ENCODE measurements at regions not wholly inside any gene's neighbourhood (a gene's known extent, or its start where the extent isn't known, plus 50 kb on each side); places are given as distances from the start of the nearest gene placed in this dataset.

DNA sequence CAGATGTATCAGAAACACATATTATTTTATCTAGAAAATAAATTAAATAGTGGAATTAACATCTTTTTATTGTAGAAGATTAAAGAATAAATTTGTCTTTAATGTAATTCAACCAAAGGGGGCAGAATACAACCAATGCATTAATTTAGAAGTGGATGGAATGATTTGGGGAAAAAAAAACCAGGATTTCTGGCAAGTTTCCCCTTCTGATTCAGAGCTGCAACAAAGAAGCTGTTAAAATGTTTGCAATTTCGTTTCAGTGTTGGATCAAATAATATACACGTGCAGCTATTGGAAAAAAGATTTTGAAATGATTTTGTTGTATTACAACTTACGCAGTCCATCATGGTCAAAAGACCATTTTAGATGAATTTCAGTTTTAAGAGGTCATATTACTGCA is 71.6 kb upstream of the ZNF280D start:
- Histone ChIP-seq H3K27me3 (ENCODE audit: insufficient read depth, low read length) (no peaks in the 10 kb centered on the region), H3K23ac (ENCODE audit: insufficient read length, low read depth, low read length) (no peak overlapping the region), H3K27ac (ENCODE audit: insufficient read length, low read depth, low read length) (no peak overlapping the region), H3K79me1 (ENCODE audit: insufficient read depth, low read depth, low read length, poor library complexity, severe bottlenecking) (no peaks in the 10 kb centered on the region), H3K79me2 (ENCODE audit: insufficient read depth, low read length) (no peaks in the 10 kb centered on the region), H2BK5ac (ENCODE audit: insufficient read length, low read length) (no peak overlapping the region), H3K4me2 (ENCODE audit: insufficient read depth, insufficient read length, low read length) (no peak overlapping the region), H4K91ac (ENCODE audit: insufficient read length, low read depth, low read length) (no peak overlapping the region), H2AFZ (ENCODE audit: low read length) (no peak overlapping the region), H3K4ac (ENCODE audit: low read depth, low read length) (no peak overlapping the region), H3K56ac (ENCODE audit: insufficient read length, low read depth, low read length) (no peak overlapping the region), H2AK5ac (ENCODE audit: insufficient read length, low read length) (no peak overlapping the region), H2BK20ac (ENCODE audit: low read depth, low read length, poor library complexity, severe bottlenecking) (no peak overlapping the region), H4K20me1 (ENCODE audit: control insufficient read depth, insufficient read depth, insufficient read length) (no peaks in the 10 kb centered on the region), H4K5ac (ENCODE audit: insufficient read length, low read depth, low read length) (no peak overlapping the region), H3T11ph (ENCODE audit: low read length) (no peak overlapping the region), H3K14ac (ENCODE audit: insufficient read depth, low read length) (no peak overlapping the region), H3K9me3 (ENCODE audit: control insufficient read depth, low read depth, low read length) (no peaks in the 10 kb centered on the region), H2BK12ac (ENCODE audit: insufficient read length, low read depth, low read length) (no peak overlapping the region), H4K8ac (replicated peaks; ENCODE audit: insufficient read length, low read depth, low read length) (no peak overlapping the region), H2BK120ac (ENCODE audit: low read depth, low read length, poor library complexity, severe bottlenecking) (no peak overlapping the region), H3K23me2 (ENCODE audit: insufficient read length, low read depth, low read length, poor library complexity, severe bottlenecking) (no peaks in the 10 kb centered on the region), H3K9ac (ENCODE audit: extremely low read depth, insufficient read length, low read length) (no peak overlapping the region), H2BK15ac (ENCODE audit: low read depth, low read length) (no peak overlapping the region), H3K4me1 (ENCODE audit: insufficient read depth, low read length) (no peaks in the 10 kb centered on the region; the same call in 1 of the 2 replicates), H3K18ac (ENCODE audit: insufficient read length, low read depth, low read length) (no peak overlapping the region)
- Mint-ChIP-seq H3K4me1 (no peaks in the 10 kb centered on the region), H3K9me3 (peaks cover 8 to 15% of the 10 kb centered on the region in 2 experiments; a peak in 3 of 5 replicates), H3K4me3 (no peak overlapping the region), H3K27ac (no peak overlapping the region), H3K36me3 (ENCODE audit: insufficient read depth in 1 of 3, low read depth in 3 of 3) (peaks cover 0 to 17% (median 6%) of the 10 kb centered on the region in 3 experiments; a peak in 2 of 7 replicates), H3K27me3 (ENCODE audit: low read depth) (no peaks in the 10 kb centered on the region)
- TF ChIP-seq, protein P1, sequence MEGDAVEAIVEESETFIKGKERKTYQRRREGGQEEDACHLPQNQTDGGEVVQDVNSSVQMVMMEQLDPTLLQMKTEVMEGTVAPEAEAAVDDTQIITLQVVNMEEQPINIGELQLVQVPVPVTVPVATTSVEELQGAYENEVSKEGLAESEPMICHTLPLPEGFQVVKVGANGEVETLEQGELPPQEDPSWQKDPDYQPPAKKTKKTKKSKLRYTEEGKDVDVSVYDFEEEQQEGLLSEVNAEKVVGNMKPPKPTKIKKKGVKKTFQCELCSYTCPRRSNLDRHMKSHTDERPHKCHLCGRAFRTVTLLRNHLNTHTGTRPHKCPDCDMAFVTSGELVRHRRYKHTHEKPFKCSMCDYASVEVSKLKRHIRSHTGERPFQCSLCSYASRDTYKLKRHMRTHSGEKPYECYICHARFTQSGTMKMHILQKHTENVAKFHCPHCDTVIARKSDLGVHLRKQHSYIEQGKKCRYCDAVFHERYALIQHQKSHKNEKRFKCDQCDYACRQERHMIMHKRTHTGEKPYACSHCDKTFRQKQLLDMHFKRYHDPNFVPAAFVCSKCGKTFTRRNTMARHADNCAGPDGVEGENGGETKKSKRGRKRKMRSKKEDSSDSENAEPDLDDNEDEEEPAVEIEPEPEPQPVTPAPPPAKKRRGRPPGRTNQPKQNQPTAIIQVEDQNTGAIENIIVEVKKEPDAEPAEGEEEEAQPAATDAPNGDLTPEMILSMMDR (conservative IDR thresholded peaks at IDR 0.05) = no peak
- no peak for DNase-seq
- no CpG with 5 or more reads among the region's 3 CpGs for WGBS (ENCODE audit: extremely low coverage, insufficient read length, low lambda C conversion rate)
